ENCODE measurements at regions not wholly inside any gene's neighbourhood (a gene's known extent, or its start where the extent isn't known, plus 50 kb on each side); places are given as distances from the start of the nearest gene placed in this dataset.

- H3K4me3 ChIP-seq (replicated peaks; ENCODE audit: low read depth, low read length): no peak overlapping the region
- DNase-seq (ENCODE audit: low read depth): no peak
- TF ChIP-seq CTCF (IDR thresholded peaks at IDR 0.05; ENCODE audit: low read length, missing control alignments): no peak
These were observed 170.1 kb upstream of the NPVF start for GRCh38 chr7:25398418-25398817.

GRCh38 chr7:25399000-25399750 lies 170.9 kb upstream of the NPVF start:
- no peak for DNase-seq (ENCODE audit: low read depth)
- TF ChIP-seq CTCF (IDR thresholded peaks at IDR 0.05; ENCODE audit: low read length, missing control alignments): no peak
- no peak overlapping the region for H3K4me3 ChIP-seq (replicated peaks; ENCODE audit: low read depth, low read length)

GRCh38 chr7:25402532-25402931 lies 174.2 kb upstream of the NPVF start:
- TF ChIP-seq CTCF (IDR thresholded peaks at IDR 0.05; ENCODE audit: low read length, missing control alignments): no peak
- H3K4me3 ChIP-seq (replicated peaks; ENCODE audit: low read depth, low read length): no peak overlapping the region

GRCh38 chr7:25405736-25406135 lies 177.4 kb upstream of the NPVF start:
- no peak for DNase-seq (ENCODE audit: low read depth)
- TF ChIP-seq CTCF (IDR thresholded peaks at IDR 0.05; ENCODE audit: low read length, missing control alignments): no peak
- no peak overlapping the region for H3K4me3 ChIP-seq (replicated peaks; ENCODE audit: low read depth, low read length)

More at GRCh38 chr7:25402532-25402931, 174.2 kb upstream of the NPVF start:
- no peak for DNase-seq (ENCODE audit: low read depth)

- H3K4me3 ChIP-seq (replicated peaks; ENCODE audit: low read depth, low read length): no peak overlapping the region
- DNase-seq (ENCODE audit: low read depth): no peak
These were observed 178.8 kb upstream of the NPVF start for GRCh38 chr7:25407053-25407452.

GRCh38 chr7:25408012-25408687 lies 179.9 kb upstream of the NPVF start:
- DNase-seq (ENCODE audit: low read depth): no peak
- no peak overlapping the region for H3K4me3 ChIP-seq (replicated peaks; ENCODE audit: low read depth, low read length)
- no peak for TF ChIP-seq CTCF (IDR thresholded peaks at IDR 0.05; ENCODE audit: low read length, missing control alignments)

More at GRCh38 chr7:25407053-25407452, 178.8 kb upstream of the NPVF start:
- TF ChIP-seq CTCF (IDR thresholded peaks at IDR 0.05; ENCODE audit: low read length, missing control alignments): no peak
